Liver (tissue), 8 donors: ENCODE measurements at regions not wholly inside any gene's neighbourhood (a gene's known extent, or its start where the extent isn't known, plus 50 kb on each side); places are given as distances from the start of the nearest gene placed in this dataset.

Experiments used
- DNase-seq: peaks from one replicate; pipeline ENCODE4 v3.0.0-alpha.2; 2017; ENCODE audit warnings: low spot score
- H3K27ac ChIP-seq, 2 donors: one replicate each; pipeline ENCODE4 v1.7.0; 2013; ENCODE audit warnings: inconsistent platforms in 2 of 2, low read length in 2 of 2, control low read depth in 1 of 2, low read depth in 1 of 2, mild to moderate bottlenecking in 1 of 2
- H3K27me3 ChIP-seq, 4 donors: one replicate each; pipeline versions ENCODE4 v1.6.1 to v1.7.0; 2013; ENCODE audit warnings: low read length in 3 of 4, inconsistent platforms in 1 of 4, mild to moderate bottlenecking in 1 of 4, moderate library complexity in 1 of 4; ENCODE audit not compliant: control insufficient read depth in 4 of 4, insufficient read depth in 4 of 4
- H3K36me3 ChIP-seq, 4 donors: one replicate each; pipeline versions ENCODE4 v1.6.1 to v1.7.0; 2013; ENCODE audit warnings: low read length in 3 of 4, mild to moderate bottlenecking in 3 of 4, low read depth in 1 of 4, moderate library complexity in 1 of 4; ENCODE audit not compliant: control insufficient read depth in 4 of 4, insufficient read depth in 3 of 4
- H3K4me1 ChIP-seq, 4 donors: one replicate each; pipeline versions ENCODE4 v1.6.1 to v1.7.0; 2013; ENCODE audit warnings: low read length in 3 of 4, mild to moderate bottlenecking in 3 of 4, moderate library complexity in 1 of 4; ENCODE audit not compliant: control insufficient read depth in 4 of 4, insufficient read depth in 4 of 4
- H3K4me3 ChIP-seq, 3 donors: one replicate each; pipeline versions ENCODE4 v1.6.1 to v1.7.0; 2013; ENCODE audit warnings: low read length in 3 of 3, control low read depth in 1 of 3, low read depth in 1 of 3, mild to moderate bottlenecking in 1 of 3
- H3K9ac ChIP-seq, 2 donors: one replicate each; pipeline ENCODE4 v1.7.0; 2013; ENCODE audit warnings: low read length in 2 of 2, mild to moderate bottlenecking in 2 of 2, moderate library complexity in 2 of 2, control low read depth in 1 of 2, low read depth in 1 of 2
- H3K9me3 ChIP-seq, 4 donors: one replicate each; pipeline versions ENCODE4 v1.6.1 to v1.7.0; 2013; ENCODE audit warnings: low read length in 3 of 4; ENCODE audit not compliant: control insufficient read depth in 4 of 4
- CTCF ChIP-seq: fragments of 150-350 bp; IDR thresholded peaks from 2 replicates; pipeline ENCODE4 v1.5.1; 2017; ENCODE audit warnings: improper control_type of control experiment, low read depth, low read length; ENCODE audit not compliant: missing input control
- EGR1 ChIP-seq, 2 donors: IDR thresholded peaks; 2 replicates each; pipeline ENCODE4 v1.6.1; 2016 to 2018; ENCODE audit warnings: antibody characterized with exemption in 2 of 2, low read depth in 2 of 2
- FOXA1 ChIP-seq: IDR thresholded peaks from 2 replicates; pipeline ENCODE4 v1.6.1; 2016; ENCODE audit warnings: antibody characterized with exemption
- GABPA ChIP-seq, 2 donors: IDR thresholded peaks in 1 of 2; conservative IDR thresholded peaks in 1 of 2; 2 replicates each; pipeline ENCODE4 v1.6.1; 2016; ENCODE audit warnings: antibody characterized with exemption in 2 of 2, mild to moderate bottlenecking in 1 of 2, moderate library complexity in 1 of 2
- HNF4G ChIP-seq: IDR thresholded peaks from 2 replicates; pipeline ENCODE4 v1.6.1; 2016; ENCODE audit warnings: antibody characterized with exemption
- JUND ChIP-seq, 2 donors: IDR thresholded peaks; 2 replicates each; pipeline ENCODE4 v1.6.1; 2016; ENCODE audit warnings: antibody characterized with exemption in 2 of 2
- MAX ChIP-seq: IDR thresholded peaks from 2 replicates; pipeline ENCODE4 v1.6.1; 2016; ENCODE audit warnings: antibody characterized with exemption
- NR2F2 ChIP-seq: IDR thresholded peaks from 2 replicates; pipeline ENCODE4 v1.6.1; 2016; ENCODE audit warnings: antibody characterized with exemption
- RAD21 ChIP-seq, 2 donors: IDR thresholded peaks; 2 replicates each; pipeline ENCODE4 v1.6.1; 2016; ENCODE audit warnings: antibody characterized with exemption in 2 of 2, mild to moderate bottlenecking in 2 of 2
- SP1 ChIP-seq: IDR thresholded peaks from 2 replicates; pipeline ENCODE4 v1.6.1; 2018; ENCODE audit warnings: antibody characterized with exemption, mild to moderate bottlenecking
- TAF1 ChIP-seq: conservative IDR thresholded peaks from 2 replicates; pipeline ENCODE4 v1.6.1; 2016; ENCODE audit warnings: antibody characterized with exemption, mild to moderate bottlenecking
- YY1 ChIP-seq: IDR thresholded peaks from 2 replicates; pipeline ENCODE4 v1.6.1; 2016; ENCODE audit warnings: antibody characterized with exemption, mild to moderate bottlenecking
- WGBS: extraction: QIAGEN DNeasy Blood & Tissue Kit; methylation state at CpG from one replicate; pipeline ENCODE4 v1.1.7; 2013; 5-methylcytosine and 5-hydroxymethylcytosine counted together
- TF ChIP-seq, protein P1 (sequence below): IDR thresholded peaks from 2 replicates; pipeline ENCODE4 v1.6.1; 2016; ENCODE audit warnings: antibody characterized with exemption, mild to moderate bottlenecking
- TF ChIP-seq, protein P2 (sequence below): IDR thresholded peaks from 2 replicates; pipeline ENCODE4 v1.6.1; 2016; ENCODE audit warnings: antibody characterized with exemption
- TF ChIP-seq, protein P3 (sequence below): IDR thresholded peaks from 2 replicates; pipeline ENCODE4 v1.6.1; 2016; ENCODE audit warnings: antibody characterized with exemption
- donor health status: healthy.
- donor health status: healthy.
- donor health status: healthy.
- donor health status: healthy.
- donor health status: healthy.

- no peak for DNase-seq
- WGBS = 86% methylated on average over 3 of the region's 3 CpGs
- H3K27me3 ChIP-seq = no peaks in the 10 kb centered on the region
- no peak for TF ChIP-seq MAX
- TF ChIP-seq FOXA1 = no peak
- no peak for TF ChIP-seq CTCF
- TF ChIP-seq, protein P1, sequence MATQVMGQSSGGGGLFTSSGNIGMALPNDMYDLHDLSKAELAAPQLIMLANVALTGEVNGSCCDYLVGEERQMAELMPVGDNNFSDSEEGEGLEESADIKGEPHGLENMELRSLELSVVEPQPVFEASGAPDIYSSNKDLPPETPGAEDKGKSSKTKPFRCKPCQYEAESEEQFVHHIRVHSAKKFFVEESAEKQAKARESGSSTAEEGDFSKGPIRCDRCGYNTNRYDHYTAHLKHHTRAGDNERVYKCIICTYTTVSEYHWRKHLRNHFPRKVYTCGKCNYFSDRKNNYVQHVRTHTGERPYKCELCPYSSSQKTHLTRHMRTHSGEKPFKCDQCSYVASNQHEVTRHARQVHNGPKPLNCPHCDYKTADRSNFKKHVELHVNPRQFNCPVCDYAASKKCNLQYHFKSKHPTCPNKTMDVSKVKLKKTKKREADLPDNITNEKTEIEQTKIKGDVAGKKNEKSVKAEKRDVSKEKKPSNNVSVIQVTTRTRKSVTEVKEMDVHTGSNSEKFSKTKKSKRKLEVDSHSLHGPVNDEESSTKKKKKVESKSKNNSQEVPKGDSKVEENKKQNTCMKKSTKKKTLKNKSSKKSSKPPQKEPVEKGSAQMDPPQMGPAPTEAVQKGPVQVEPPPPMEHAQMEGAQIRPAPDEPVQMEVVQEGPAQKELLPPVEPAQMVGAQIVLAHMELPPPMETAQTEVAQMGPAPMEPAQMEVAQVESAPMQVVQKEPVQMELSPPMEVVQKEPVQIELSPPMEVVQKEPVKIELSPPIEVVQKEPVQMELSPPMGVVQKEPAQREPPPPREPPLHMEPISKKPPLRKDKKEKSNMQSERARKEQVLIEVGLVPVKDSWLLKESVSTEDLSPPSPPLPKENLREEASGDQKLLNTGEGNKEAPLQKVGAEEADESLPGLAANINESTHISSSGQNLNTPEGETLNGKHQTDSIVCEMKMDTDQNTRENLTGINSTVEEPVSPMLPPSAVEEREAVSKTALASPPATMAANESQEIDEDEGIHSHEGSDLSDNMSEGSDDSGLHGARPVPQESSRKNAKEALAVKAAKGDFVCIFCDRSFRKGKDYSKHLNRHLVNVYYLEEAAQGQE = no peak
- TF ChIP-seq SP1 = no peak
- no peak for TF ChIP-seq EGR1 (IDR thresholded peaks at IDR 0.05; ENCODE audit: low read depth in 2 of 2)
- TF ChIP-seq TAF1 = no peak
- TF ChIP-seq, protein P2, sequence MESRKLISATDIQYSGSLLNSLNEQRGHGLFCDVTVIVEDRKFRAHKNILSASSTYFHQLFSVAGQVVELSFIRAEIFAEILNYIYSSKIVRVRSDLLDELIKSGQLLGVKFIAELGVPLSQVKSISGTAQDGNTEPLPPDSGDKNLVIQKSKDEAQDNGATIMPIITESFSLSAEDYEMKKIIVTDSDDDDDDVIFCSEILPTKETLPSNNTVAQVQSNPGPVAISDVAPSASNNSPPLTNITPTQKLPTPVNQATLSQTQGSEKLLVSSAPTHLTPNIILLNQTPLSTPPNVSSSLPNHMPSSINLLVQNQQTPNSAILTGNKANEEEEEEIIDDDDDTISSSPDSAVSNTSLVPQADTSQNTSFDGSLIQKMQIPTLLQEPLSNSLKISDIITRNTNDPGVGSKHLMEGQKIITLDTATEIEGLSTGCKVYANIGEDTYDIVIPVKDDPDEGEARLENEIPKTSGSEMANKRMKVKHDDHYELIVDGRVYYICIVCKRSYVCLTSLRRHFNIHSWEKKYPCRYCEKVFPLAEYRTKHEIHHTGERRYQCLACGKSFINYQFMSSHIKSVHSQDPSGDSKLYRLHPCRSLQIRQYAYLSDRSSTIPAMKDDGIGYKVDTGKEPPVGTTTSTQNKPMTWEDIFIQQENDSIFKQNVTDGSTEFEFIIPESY = no peak
- no peak for TF ChIP-seq NR2F2
- TF ChIP-seq, protein P3, sequence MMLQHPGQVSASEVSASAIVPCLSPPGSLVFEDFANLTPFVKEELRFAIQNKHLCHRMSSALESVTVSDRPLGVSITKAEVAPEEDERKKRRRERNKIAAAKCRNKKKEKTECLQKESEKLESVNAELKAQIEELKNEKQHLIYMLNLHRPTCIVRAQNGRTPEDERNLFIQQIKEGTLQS = no peak
- TF ChIP-seq YY1 = no peak
- no peak for TF ChIP-seq RAD21 (IDR thresholded peaks at IDR 0.05)
- no peak for TF ChIP-seq JUND (IDR thresholded peaks at IDR 0.05)
- TF ChIP-seq GABPA (IDR thresholded peaks at IDR 0.05 in 1 of 2, conservative IDR thresholded peaks at IDR 0.05 in 1 of 2) = no peak
- TF ChIP-seq HNF4G = no peak
- H3K27ac ChIP-seq = no peak overlapping the region
- no peaks in the 10 kb centered on the region for H3K9me3 ChIP-seq
- no peaks in the 10 kb centered on the region for H3K36me3 ChIP-seq
- H3K4me1 ChIP-seq = no peaks in the 10 kb centered on the region
- no peak overlapping the region for H3K4me3 ChIP-seq
- H3K9ac ChIP-seq = no peak overlapping the region
These were observed 1313.3 kb downstream of the ROBO2 start for GRCh38 chr3:78353231-78353630.

- H3K9ac ChIP-seq = no peak overlapping the region
- peaks cover 0 to 1% (median 0%) of the 10 kb centered on the region in 4 donors for H3K9me3 ChIP-seq
- H3K27me3 ChIP-seq = no peaks in the 10 kb centered on the region
- H3K4me3 ChIP-seq = no peak overlapping the region
- H3K36me3 ChIP-seq = no peaks in the 10 kb centered on the region
- H3K27ac ChIP-seq = no peak overlapping the region
- DNase-seq = no peak
- no peak for TF ChIP-seq JUND (IDR thresholded peaks at IDR 0.05)
- no peaks in the 10 kb centered on the region for H3K4me1 ChIP-seq
- 61% methylated on average over 4 of the region's 4 CpGs for WGBS
These were observed 1321.0 kb downstream of the ROBO2 start for GRCh38 chr3:78360849-78361248.
